Fibroblast of mammary gland (primary cell): ENCODE measurements at regions not wholly inside any gene's neighbourhood (a gene's known extent, or its start where the extent isn't known, plus 50 kb on each side); places are given as distances from the start of the nearest gene placed in this dataset.

Source experiments
- DNase-seq: peaks from one replicate; pipeline ENCODE4 v3.0.0-alpha.2; 2010; ENCODE audit warnings: low read depth
- H3K4me3 ChIP-seq: 2 replicates; pipeline ENCODE4 v1.5.1; 2011; ENCODE audit warnings: low read depth, mild to moderate bottlenecking, low read length, moderate library complexity; ENCODE audit not compliant: control insufficient read depth
- TF ChIP-seq, protein P1 (sequence below): conservative IDR thresholded peaks from 2 replicates; pipeline ENCODE4 v1.5.1; 2011; ENCODE audit warnings: low read depth, low read length, inconsistent platforms; ENCODE audit not compliant: control insufficient read depth, insufficient read depth

DNA sequence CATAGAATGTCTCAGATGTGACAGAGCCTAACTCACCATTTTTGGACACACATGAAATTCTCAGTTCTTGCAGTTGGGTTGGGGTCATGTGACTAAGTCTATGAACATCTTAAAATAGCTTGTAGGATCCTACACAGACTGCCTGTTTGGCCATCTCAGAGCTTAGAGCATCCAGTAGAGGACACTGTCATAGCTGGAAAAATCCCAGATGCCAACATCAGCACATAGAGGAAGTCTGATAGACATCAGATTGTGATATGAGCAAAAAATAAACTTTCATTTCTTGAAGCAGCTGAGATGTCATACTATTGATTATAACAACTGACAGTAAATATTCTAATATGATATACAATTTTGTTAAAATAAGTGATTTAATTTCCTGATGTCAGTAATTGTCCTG is 207.1 kb downstream of the TRAM1L1 start:
- DNase-seq = no peak
- H3K4me3 ChIP-seq = no peak overlapping the region
- TF ChIP-seq, protein P1, sequence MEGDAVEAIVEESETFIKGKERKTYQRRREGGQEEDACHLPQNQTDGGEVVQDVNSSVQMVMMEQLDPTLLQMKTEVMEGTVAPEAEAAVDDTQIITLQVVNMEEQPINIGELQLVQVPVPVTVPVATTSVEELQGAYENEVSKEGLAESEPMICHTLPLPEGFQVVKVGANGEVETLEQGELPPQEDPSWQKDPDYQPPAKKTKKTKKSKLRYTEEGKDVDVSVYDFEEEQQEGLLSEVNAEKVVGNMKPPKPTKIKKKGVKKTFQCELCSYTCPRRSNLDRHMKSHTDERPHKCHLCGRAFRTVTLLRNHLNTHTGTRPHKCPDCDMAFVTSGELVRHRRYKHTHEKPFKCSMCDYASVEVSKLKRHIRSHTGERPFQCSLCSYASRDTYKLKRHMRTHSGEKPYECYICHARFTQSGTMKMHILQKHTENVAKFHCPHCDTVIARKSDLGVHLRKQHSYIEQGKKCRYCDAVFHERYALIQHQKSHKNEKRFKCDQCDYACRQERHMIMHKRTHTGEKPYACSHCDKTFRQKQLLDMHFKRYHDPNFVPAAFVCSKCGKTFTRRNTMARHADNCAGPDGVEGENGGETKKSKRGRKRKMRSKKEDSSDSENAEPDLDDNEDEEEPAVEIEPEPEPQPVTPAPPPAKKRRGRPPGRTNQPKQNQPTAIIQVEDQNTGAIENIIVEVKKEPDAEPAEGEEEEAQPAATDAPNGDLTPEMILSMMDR = no peak

GRCh38 chr4:116877069-116877468 is 208.3 kb downstream of the TRAM1L1 start:
- TF ChIP-seq, protein P1 = no peak
- DNase-seq = no peak
- no peak overlapping the region for H3K4me3 ChIP-seq

DNA sequence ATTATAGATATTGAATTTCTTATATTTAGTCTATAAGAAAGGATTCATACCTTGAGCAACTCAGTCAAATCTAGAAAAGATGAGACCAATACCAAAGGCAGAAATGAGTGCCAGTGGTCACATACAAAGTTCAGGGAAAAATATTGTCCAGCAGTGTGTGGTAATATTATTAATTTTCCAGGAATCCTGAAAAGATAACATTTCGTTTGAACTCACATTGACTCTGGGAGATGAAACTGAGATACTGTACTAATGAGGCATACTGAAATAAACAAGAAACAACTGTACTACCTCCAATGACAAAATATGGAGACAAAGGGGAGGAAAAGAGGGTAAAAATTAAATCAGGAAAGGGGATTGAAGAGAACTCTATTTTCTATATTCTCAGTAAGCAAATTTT is 212.4 kb downstream of the TRAM1L1 start:
- no peak overlapping the region for H3K4me3 ChIP-seq
- TF ChIP-seq, protein P1 = no peak

GRCh38 chr4:116872308-116872707 is 213.1 kb downstream of the TRAM1L1 start:
- no peak for DNase-seq
- H3K4me3 ChIP-seq = no peak overlapping the region
- TF ChIP-seq, protein P1 = no peak

More for the DNA sequence above, 212.4 kb downstream of the TRAM1L1 start:
- no peak for DNase-seq

GRCh38 chr4:116870686-116871085 is 214.7 kb downstream of the TRAM1L1 start:
- DNase-seq = no peak
- TF ChIP-seq, protein P1 = no peak
- no peak overlapping the region for H3K4me3 ChIP-seq

- no peak overlapping the region for H3K4me3 ChIP-seq
- TF ChIP-seq, protein P1 = no peak
- no peak for DNase-seq
Measured at GRCh38 chr4:116866106-116866505, 219.3 kb downstream of the TRAM1L1 start.

GRCh38 chr4:116862592-116862991 is 222.8 kb downstream of the TRAM1L1 start:
- TF ChIP-seq, protein P1 = no peak
- H3K4me3 ChIP-seq = no peak overlapping the region
- DNase-seq = no peak
